NCI-H2196 (cell line): ENCODE measurements at regions not wholly inside any gene's neighbourhood (a gene's known extent, or its start where the extent isn't known, plus 50 kb on each side); places are given as distances from the start of the nearest gene placed in this dataset.
"Not testable (repeated sequence)": the region's sequence is repeated elsewhere in the genome, so short reads cannot be mapped to it uniquely, and the experiment has no call there.

ENCODE experiments used
- DNase-seq: peaks from one replicate; lab custom pipeline; 2025; ENCODE audit not compliant: unreplicated experiment; lab: John Stamatoyannopoulos, UW

DNA sequence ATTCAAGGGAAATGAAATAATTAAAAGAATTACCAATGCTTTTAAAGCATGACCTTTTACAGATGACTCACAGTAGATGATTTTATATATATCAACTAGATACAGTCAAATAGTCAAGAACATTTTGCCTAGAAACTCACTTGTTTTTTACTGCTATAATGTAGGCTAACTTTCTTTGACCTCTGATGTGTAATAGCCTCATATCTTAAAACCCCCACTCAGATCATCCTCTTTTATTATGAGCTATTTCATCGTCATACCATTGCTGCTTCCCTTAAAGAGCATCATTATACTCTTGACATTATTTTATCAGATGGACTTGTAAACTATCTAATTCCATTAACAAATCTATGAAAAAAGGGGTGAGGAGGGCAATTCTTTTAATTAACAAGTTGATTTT is 355.9 kb upstream of the AGA start:
- DNase-seq, result no peak

DNA sequence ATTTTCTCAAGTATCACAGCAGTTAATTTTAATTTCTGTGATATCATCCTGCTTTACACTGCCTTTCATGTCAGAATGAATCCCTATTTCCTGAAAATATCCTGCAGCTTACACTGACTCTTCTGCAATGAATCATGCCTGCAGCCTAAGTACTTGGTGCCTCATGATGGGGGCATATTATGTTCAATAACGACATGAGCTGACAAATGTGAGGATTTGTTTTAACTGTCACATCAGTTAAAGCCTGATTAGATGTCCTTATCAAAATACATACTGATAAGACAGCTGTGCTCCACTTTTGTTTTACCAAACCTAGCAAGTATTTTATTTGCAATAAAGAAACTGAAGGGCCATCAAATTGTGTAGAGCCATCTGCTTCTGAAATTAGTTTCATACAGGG is 359.9 kb upstream of the AGA start:
- DNase-seq, result no peak

DNA sequence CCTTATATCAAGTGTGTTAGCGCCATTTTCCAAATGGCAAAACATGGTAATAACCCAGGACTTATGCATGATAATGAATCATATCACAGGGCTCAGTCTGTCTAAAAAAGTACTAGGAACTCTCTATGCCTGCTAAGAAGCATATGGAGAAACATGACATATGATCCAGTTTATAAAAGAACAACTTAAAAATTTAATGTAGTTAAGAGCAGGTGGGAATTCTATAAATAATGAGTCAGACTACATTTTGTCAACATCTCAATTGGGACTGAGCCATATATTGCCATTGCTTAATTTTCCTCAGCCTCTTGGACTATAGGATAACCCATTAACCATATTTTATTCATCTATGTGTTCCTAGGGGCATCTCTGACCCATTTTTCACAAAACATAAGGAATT is 360.4 kb upstream of the AGA start:
- no peak for DNase-seq

DNA sequence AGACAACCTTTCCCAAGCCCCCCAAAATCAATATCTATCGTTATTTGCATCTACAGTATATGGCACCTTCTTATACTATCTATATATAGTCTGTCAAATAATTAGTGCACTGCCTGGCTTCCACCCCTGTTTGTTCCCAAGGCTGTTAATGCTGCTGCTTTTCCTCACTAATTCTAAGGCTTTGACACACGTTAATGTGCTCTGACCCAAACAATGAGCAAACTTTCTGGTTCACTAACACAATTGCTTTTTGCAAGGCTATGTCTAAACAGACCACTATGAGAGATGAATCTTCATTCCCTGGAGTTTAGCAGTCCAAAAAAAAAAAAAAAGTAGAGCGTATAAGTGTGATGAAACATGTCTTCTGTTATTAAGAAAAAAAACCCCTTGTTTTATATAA is 360.9 kb upstream of the AGA start:
- DNase-seq, result no peak

DNA sequence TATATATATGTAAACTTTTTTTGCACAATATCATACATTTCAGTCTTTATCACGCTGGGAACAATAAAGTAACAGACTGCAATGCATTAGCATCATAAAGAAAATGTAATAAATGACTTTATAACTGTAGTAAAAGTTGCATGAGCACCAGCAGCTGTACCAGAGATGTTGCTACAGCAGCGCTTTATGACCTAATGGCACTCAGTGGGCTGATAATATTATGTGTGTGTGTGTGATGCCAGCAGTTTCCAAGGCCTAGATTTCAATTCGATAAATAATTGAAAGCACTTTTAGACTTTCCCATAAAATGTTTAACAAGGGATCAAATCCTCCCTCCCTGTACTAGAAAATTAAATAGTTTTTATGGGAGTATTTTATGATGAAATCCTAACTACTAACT is 367.6 kb upstream of the AGA start:
- DNase-seq, result no peak

DNA sequence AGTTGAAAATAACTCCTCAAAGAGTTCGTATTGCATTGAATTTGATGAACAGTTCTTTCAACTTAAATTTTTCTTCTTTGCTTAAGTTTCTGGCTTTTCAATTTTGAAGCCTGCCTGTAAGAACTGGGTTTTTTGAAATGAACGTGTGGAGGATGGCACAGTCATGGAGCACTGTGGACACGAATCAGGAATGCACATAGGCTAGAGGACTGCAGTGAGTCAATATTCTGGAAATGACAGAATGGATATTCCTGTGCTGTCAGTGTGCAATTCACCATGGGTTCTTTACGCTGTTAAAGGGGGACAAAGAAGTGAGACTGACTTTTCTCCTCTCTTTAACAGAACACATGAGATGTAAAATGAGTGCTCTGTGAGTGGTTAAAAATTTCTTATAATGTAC is 368.0 kb upstream of the AGA start:
- DNase-seq, result no peak

DNA sequence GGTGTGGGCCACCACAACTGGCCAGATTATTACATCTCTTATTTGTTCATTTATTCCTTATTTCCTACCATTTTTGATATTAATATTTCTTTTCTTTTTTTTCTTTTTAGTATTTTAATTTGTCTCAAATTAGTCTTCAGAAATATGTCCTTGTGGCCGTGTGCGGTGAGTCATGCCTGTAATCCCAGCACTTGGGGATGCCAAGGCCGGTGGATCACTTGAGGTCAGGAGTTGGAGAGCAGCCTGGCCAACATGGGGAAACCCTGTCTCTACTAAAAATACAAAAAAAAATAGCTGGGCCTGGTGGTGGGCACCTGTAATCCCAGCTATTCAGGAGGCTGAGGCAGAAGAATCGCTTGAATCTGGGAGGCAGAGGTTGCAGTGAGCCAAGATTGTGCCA is 376.2 kb upstream of the AGA start:
- not testable (repeated sequence) for DNase-seq

DNA sequence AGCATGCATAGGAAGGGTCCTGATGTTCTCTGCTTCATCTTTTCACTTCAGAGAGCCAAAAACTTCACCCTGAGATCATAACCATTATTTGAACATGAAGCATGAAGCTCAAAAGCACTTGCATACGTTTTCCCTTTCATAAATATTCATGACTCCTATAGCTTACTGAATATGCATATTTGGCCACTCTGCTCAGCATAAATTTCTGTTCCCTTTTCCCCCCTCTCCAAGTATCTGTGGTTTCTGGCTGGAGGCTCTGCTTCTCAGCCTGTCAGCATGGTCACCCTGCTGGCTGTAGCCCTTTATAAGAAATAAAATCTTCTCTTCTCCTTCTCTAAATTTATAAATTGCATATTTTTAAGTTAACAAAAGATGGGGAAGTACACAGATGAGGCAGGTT is 384.7 kb upstream of the AGA start:
- DNase-seq, result no peak

DNA sequence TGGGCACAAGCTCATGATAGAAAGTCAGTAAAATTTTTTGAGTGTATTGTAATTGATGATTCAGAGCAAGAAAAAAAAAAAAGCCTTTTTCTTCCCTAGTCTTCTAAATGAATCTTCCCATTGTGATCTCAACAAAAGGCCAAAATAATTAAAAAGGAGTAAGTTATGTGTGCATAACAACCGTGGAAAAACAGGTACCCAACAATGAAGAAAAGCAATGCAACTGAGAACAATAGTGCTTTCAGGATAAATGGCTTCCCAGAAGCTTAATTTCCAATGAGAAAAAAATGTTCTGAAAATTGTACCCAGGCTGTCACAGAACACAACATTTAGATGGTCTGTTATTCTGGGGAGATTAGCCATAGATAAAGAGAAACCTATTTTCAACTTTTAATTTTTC is 399.0 kb upstream of the AGA start:
- DNase-seq, result no peak

DNA sequence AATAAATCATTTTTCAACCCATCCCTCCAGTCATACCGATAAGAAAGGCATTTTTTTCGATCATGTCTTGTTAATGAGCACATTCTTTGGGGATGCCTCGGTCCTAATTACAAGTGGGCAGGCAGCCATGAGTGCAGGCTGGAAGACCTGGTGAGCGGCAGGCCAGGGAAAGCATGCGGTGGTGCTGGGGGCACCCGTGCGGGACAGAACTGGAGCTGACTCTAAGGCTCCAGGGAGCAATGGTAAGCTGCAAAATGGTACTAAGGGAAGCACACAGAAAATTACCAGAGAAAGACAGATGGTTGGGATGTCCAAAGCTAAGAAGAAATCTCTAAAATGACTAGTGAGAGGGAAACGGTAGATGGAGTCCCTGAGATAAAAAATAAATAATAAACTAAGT is 411.0 kb upstream of the AGA start:
- DNase-seq, result no peak

DNA sequence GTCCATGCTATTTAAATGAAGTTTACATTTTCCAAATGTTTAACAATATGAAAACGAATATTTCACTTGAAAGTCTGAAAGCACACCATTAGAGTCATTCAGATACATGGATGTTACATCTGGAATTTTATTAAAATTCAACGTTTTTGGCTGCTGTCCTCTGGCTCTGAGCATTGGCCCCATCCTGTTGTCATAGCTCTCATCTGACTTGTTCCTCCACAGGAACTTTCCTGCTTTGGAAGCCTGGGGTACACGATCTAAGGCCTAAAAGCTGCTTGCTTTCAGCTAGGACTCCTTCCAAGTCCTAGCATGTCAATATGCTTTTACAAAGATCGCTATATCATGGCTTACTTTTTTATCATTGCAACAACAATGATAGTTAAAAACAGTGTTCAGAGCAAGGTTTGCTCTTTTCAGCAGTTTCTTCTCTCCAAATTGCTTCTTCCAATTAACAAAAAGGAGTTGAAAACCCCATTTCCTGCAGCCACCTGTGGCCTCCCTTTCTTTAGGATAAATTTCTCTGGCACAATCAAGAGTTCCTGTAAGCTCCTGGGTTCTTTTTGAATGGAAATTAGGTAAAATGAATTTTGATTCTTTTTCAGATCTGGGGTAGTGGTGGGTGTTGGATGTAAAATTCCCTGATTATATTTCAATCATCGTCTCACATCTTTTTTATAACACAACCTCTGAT is 413.4 kb upstream of the AGA start:
- DNase-seq, result no peak

DNA sequence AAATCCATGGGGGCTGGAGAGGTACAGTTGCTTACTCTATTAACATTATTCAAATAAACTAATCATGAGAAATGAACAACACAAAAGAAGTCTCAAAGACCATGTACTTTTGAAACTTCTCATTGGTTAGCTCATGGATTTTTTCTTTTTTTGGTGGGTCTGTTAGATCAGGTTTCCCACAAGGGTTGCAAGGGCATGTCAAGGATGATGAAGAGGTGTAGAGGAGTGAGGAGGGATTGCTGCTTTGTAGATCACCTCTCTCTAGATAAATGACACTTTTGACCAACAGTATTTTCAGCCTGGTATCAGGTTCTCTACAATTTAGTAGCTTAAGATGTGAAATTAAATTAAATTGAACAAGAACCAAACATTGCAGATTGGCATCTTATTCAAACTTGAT is 417.9 kb upstream of the AGA start:
- DNase-seq, result no peak

DNA sequence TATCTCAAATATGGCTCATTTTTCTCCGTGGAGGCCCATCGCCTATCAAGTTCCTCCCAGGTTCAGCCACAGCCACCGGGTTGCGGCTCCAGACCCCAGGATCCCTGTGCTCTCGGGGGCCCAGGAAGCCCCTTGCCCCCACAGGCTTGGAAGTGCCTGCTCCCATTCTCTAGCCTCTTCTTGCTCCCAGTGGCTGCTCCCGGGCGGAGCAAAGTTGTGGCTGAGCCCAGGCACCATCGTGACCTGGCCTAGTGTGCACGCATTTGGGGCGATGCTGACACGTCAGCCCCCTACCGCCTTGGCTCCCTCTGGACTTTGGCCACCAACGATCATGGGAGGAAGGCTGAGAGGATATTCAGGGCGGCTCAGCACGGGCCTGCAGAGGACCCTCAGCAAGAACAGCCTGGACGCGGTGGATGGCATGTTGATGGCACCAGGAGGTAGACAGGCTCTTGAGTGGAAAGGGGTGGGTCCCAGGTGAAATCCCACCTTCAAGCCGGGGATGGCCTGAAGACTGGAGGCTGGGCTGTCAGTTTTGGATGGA is 419.4 kb upstream of the AGA start:
- no peak for DNase-seq

DNA sequence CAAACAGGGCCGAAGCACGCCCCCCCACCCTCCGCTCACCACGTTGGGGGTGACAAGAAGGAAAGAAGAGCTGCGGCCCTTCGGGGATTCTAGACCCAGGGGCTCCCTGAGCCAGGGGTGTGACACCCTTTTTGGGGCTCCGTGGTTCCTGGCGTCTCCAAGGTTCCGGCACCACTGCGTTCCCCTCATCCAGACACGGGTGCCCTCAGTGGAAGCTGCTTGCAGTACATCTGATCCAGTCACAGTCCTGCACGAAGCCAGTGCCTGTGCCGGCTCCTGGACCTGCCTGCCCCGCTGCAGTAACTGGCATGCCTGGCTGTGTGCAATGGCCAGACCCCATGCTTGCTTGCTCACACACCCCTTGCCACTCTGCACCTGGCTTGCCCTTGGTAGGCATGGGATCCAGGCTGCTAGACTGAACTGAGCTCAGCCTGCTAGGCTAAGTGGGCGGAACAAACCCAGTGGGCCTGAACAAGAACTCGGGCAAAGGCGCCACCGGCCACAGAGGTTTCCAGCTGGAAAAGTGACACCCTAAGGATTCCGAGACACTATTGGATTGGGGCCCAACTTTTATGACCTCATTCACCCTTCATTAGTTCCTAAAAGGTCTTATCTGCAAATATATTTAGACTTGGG is 420.4 kb upstream of the AGA start:
- no peak for DNase-seq

DNA sequence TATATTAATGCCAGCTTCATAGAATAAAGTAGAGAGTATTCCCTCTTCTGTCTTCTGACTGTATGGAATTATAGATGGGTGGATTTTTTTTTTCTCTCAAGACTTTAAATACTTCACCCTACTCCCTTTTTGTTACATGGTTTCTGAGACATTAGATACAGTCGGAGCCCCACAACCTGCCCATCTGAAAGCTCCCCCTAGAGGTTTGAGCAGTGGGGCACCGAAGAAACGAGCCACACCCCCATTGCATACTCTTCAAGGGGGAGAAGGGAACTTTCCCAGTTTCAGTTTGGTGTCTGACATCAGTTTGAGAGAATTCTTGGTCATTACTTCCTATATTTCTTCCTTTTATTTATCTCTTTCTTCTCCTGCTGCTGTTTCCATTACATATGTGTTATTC is 437.6 kb upstream of the AGA start:
- no peak for DNase-seq

DNA sequence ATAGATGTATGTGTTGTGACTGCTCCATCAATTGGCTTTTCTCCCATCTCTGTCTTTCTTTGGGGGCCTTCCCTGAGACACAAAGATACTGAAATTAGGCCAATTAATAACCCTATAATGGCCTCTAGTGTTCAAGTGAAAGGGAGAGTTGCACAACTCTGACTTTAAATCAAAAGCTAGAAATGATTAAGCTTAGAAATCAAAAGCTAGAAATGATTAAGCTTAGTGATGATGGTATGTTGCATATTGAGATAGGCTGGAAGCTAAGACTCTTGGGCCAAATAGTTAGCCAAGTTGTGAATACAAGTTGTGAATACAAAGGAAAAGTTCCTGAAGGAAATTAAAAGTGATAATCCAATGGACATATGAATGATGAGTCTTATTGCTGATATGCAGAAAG is 452.9 kb upstream of the AGA start:
- DNase-seq, result no peak

DNA sequence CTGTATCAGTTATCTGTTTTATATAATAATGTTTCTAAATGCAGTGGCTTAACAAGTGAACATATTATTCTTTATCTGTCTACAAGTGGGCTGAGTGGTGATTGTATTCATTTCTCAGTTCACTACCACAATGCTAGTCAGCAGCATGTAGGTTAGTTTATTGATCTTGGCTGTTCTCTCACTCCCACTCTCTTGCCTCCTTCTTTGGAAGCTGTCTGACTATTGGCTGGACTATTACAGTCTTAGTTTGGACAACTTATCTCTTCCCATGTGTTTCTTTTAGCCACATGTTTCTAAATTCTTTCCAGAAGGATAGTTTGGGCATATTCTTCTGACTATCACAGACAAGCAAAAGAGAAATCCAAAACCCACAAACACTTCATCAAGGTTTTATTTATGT is 459.5 kb upstream of the AGA start:
- no peak for DNase-seq

DNA sequence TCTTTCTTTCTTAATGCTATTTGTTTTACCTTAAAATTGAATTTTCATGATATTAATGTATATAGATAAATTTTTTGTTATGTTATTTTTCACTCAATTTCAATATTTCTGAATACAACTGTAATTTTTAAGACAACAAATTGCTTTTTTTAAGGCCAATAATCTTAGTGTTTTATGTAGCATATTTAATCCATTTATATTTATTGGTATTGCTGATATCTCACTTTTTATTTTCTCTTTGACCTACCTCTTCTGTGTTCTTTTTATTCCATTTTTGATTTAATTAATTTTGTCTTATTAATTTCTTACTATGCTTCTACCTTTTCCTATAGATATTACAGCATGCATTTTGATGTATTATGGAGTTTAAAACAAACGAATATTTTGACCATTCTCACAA is 460.1 kb upstream of the AGA start:
- DNase-seq, result no peak

DNA sequence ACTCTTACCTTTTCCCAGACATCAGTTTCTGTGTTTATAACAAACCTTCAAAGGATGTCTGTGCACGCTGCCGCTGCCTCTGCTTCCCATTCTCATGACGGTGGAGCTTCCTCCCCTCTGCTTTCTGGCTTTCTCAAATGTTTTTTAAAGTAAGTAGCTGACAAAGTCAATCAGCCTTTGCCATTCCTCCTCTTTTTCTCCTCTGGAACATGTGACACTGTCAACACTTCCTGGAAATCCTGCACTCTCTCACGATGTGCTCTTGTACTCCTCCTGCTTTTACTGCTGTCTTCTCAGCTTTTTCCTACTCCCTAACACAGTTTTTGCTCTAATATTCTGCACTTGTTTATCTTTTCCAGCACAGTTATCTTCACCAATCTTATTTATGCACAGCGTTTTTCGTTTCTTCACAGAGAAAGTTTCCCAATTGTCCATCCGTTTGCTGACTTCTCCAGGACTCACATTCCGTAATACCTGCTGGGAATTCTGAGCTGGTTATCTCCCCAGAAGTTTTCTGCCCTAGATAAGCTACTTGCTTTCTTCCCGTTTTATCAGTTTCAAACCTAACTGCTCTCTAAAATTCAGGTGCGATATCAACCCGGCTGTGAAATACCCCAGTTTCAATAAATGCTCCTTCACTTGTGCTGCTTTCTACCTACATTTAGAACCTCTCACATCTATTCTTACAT is 465.6 kb upstream of the AGA start:
- DNase-seq, result no peak

DNA sequence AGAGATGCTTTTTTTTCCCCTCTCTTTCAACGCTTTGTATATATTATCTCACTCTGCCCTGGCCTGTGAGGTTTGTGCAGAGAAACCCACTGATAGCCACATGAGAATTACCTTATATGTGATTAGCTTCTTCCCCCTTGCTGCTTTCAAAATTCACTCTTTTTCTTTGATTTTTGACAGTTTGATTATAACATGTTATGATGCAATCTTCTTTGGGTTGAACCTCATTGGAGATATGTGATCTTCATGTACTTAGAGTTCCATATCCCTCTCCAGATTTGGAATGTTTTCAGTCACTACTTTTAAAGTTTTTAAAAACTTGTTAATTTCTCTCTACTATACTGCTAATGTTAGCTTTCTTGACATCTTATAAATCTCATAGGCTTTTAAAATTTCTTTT is 479.5 kb upstream of the AGA start:
- DNase-seq, result no peak

DNA sequence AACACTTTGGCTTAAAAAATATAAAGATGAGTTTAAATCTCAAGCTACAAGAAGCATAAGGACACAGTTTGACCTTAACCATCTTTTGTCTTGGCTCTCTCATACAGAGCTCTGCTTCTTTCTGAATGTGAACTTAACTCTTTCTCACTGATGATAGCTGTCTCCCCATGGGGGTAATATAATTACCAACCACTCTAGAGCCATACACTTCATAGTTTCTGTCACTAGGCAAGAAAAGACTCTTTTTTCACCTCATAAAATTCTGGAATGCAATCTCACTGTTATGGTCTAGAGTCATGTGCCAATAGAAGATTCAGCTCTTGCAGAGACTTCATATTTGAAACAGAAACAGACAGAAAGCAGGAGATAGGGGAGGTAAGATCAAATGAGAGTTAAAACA is 481.7 kb upstream of the AGA start:
- no peak for DNase-seq

DNA sequence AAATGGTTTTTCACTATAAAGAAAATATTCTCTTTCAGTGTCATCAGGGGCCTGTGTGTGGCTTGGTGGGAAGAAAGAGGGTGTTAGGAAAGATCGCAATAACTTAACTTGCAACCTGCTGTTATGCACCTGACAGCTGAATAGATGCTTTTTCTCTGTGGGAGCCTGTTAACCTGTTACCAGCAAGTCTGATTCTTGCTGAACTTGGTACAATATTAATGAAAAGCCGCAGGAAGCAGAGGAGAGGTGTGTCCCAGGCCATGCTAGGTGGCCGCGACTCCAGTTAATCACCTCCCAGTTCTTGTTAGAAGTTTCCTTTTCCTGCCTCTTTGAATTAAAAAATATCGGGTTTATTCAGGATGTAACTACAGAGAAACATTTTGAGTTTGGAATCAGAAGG is 494.8 kb upstream of the AGA start:
- no peak for DNase-seq
